ENCODE measurements at regions not wholly inside any gene's neighbourhood (a gene's known extent, or its start where the extent isn't known, plus 50 kb on each side); places are given as distances from the start of the nearest gene placed in this dataset.

GRCh38 chr6:166087852-166088251 lies 79.8 kb downstream of the TBXT start:
- no peak for TF ChIP-seq CTCF (IDR thresholded peaks at IDR 0.05)
- no peak for TF ChIP-seq POLR2A (IDR thresholded peaks at IDR 0.05)

Data from lower leg skin (tissue), 3 donors.